ENCODE measurements at regions not wholly inside any gene's neighbourhood (a gene's known extent, or its start where the extent isn't known, plus 50 kb on each side); places are given as distances from the start of the nearest gene placed in this dataset.

GRCh38 chr12:17370621-17371020, 719.4 kb downstream of the RERGL start:
- Histone ChIP-seq H3K27ac (no peak overlapping the region), H3K4me1 (replicated peaks) (no peaks in the 10 kb centered on the region), H3K27me3 (replicated peaks) (no peaks in the 10 kb centered on the region), H3K9me3 (replicated peaks) (no peaks in the 10 kb centered on the region; the same call in 1 of the 2 replicates), H3K4me3 (no peak overlapping the region), H3K36me3 (no peaks in the 10 kb centered on the region)
- DNase-seq (ENCODE audit: low read depth in 1 of 2, low spot score in 2 of 2) = no peak

- H3K9me3 ChIP-seq (replicated peaks) = no peaks in the 10 kb centered on the region; the same call in 1 of the 2 replicates
Measured at GRCh38 chr12:17369556-17369955, 720.4 kb downstream of the RERGL start.

GRCh38 chr12:17361224-17361623, 728.8 kb downstream of the RERGL start:
- H3K27me3 ChIP-seq (replicated peaks) = no peaks in the 10 kb centered on the region
- H3K4me3 ChIP-seq = no peak overlapping the region
- no peak overlapping the region for H3K27ac ChIP-seq
- H3K36me3 ChIP-seq = no peaks in the 10 kb centered on the region
- H3K9me3 ChIP-seq (replicated peaks) = peaks cover 2% of the 10 kb centered on the region; the same call in 1 of the 2 replicates
- no peaks in the 10 kb centered on the region for H3K4me1 ChIP-seq (replicated peaks)
- no peak for DNase-seq (ENCODE audit: low read depth in 1 of 2, low spot score in 2 of 2)

More at GRCh38 chr12:17369556-17369955, 720.4 kb downstream of the RERGL start:
- H3K4me1 ChIP-seq (replicated peaks) = no peaks in the 10 kb centered on the region
- no peak overlapping the region for H3K27ac ChIP-seq
- H3K36me3 ChIP-seq = no peaks in the 10 kb centered on the region
- H3K4me3 ChIP-seq = no peak overlapping the region
- DNase-seq (ENCODE audit: low read depth in 1 of 2, low spot score in 2 of 2) = no peak
- H3K27me3 ChIP-seq (replicated peaks) = no peaks in the 10 kb centered on the region

- no peak for DNase-seq (ENCODE audit: low read depth in 1 of 2, low spot score in 2 of 2)
- Histone ChIP-seq H3K9me3 (replicated peaks) (peaks cover 2% of the 10 kb centered on the region; the same call in 1 of the 2 replicates), H3K36me3 (no peaks in the 10 kb centered on the region), H3K27ac (no peak overlapping the region), H3K4me3 (no peak overlapping the region), H3K4me1 (replicated peaks) (no peaks in the 10 kb centered on the region), H3K27me3 (replicated peaks) (no peaks in the 10 kb centered on the region)
Measured at GRCh38 chr12:17358835-17359234, 731.2 kb downstream of the RERGL start.

GRCh38 chr12:17357396-17357795, 732.6 kb downstream of the RERGL start:
- no peak for DNase-seq (ENCODE audit: low read depth in 1 of 2, low spot score in 2 of 2)
- Histone ChIP-seq H3K27me3 (replicated peaks) (no peaks in the 10 kb centered on the region), H3K4me3 (no peak overlapping the region), H3K4me1 (replicated peaks) (no peaks in the 10 kb centered on the region), H3K27ac (no peak overlapping the region), H3K36me3 (no peaks in the 10 kb centered on the region), H3K9me3 (replicated peaks) (peaks cover 2% of the 10 kb centered on the region; the same call in 1 of the 2 replicates)

- H3K4me1 ChIP-seq (replicated peaks) = no peaks in the 10 kb centered on the region
- H3K4me3 ChIP-seq = no peak overlapping the region
- no peaks in the 10 kb centered on the region for H3K27me3 ChIP-seq (replicated peaks)
- H3K36me3 ChIP-seq = no peaks in the 10 kb centered on the region
- H3K9me3 ChIP-seq (replicated peaks) = no peaks in the 10 kb centered on the region
- no peak for DNase-seq (ENCODE audit: low read depth in 1 of 2, low spot score in 2 of 2)
- H3K27ac ChIP-seq = no peak overlapping the region
Measured at GRCh38 chr12:17352164-17352563, 737.8 kb downstream of the RERGL start.

GRCh38 chr12:17348311-17348710, 741.7 kb downstream of the RERGL start:
- Histone ChIP-seq H3K36me3 (no peaks in the 10 kb centered on the region), H3K27me3 (replicated peaks) (no peaks in the 10 kb centered on the region), H3K9me3 (replicated peaks) (no peaks in the 10 kb centered on the region), H3K27ac (no peak overlapping the region), H3K4me3 (no peak overlapping the region), H3K4me1 (replicated peaks) (no peaks in the 10 kb centered on the region)
- no peak for DNase-seq (ENCODE audit: low read depth in 1 of 2, low spot score in 2 of 2)

GRCh38 chr12:17344649-17345048, 738.7 kb upstream of the LMO3 start:
- Histone ChIP-seq H3K4me3 (no peak overlapping the region), H3K27ac (no peak overlapping the region), H3K27me3 (replicated peaks) (no peaks in the 10 kb centered on the region), H3K9me3 (replicated peaks) (no peaks in the 10 kb centered on the region), H3K36me3 (no peaks in the 10 kb centered on the region), H3K4me1 (replicated peaks) (no peaks in the 10 kb centered on the region)
- DNase-seq (ENCODE audit: low read depth in 1 of 2, low spot score in 2 of 2) = no peak

- no peak for DNase-seq (ENCODE audit: low read depth in 1 of 2, low spot score in 2 of 2)
- no peaks in the 10 kb centered on the region for H3K27me3 ChIP-seq (replicated peaks)
- no peaks in the 10 kb centered on the region for H3K4me1 ChIP-seq (replicated peaks)
- no peak overlapping the region for H3K4me3 ChIP-seq
- H3K9me3 ChIP-seq (replicated peaks) = no peaks in the 10 kb centered on the region
- no peaks in the 10 kb centered on the region for H3K36me3 ChIP-seq
- no peak overlapping the region for H3K27ac ChIP-seq
Measured at GRCh38 chr12:17342381-17342961, 736.5 kb upstream of the LMO3 start.

GRCh38 chr12:17335487-17335886, 729.5 kb upstream of the LMO3 start:
- no peaks in the 10 kb centered on the region for H3K36me3 ChIP-seq
- no peak overlapping the region for H3K27ac ChIP-seq
- H3K4me3 ChIP-seq = no peak overlapping the region
- no peak for DNase-seq (ENCODE audit: low read depth in 1 of 2, low spot score in 2 of 2)
- H3K9me3 ChIP-seq (replicated peaks) = no peaks in the 10 kb centered on the region
- no peaks in the 10 kb centered on the region for H3K27me3 ChIP-seq (replicated peaks)
- H3K4me1 ChIP-seq (replicated peaks) = no peaks in the 10 kb centered on the region

- no peaks in the 10 kb centered on the region for H3K27me3 ChIP-seq (replicated peaks)
- H3K27ac ChIP-seq = no peak overlapping the region
- no peaks in the 10 kb centered on the region for H3K9me3 ChIP-seq (replicated peaks)
- H3K4me1 ChIP-seq (replicated peaks) = no peaks in the 10 kb centered on the region
- no peak overlapping the region for H3K4me3 ChIP-seq
- no peaks in the 10 kb centered on the region for H3K36me3 ChIP-seq
- no peak for DNase-seq (ENCODE audit: low read depth in 1 of 2, low spot score in 2 of 2)
Measured at GRCh38 chr12:17334784-17335183, 728.8 kb upstream of the LMO3 start.

GRCh38 chr12:17333287-17333686, 727.3 kb upstream of the LMO3 start:
- no peak for DNase-seq (ENCODE audit: low read depth in 1 of 2, low spot score in 2 of 2)
- no peaks in the 10 kb centered on the region for H3K27me3 ChIP-seq (replicated peaks)
- no peak overlapping the region for H3K27ac ChIP-seq
- H3K36me3 ChIP-seq = no peaks in the 10 kb centered on the region
- no peak overlapping the region for H3K4me3 ChIP-seq
- no peaks in the 10 kb centered on the region for H3K9me3 ChIP-seq (replicated peaks)
- H3K4me1 ChIP-seq (replicated peaks) = no peaks in the 10 kb centered on the region

GRCh38 chr12:17326649-17327048, 720.7 kb upstream of the LMO3 start:
- Histone ChIP-seq H3K27ac (no peak overlapping the region), H3K4me1 (replicated peaks) (no peaks in the 10 kb centered on the region), H3K4me3 (no peak overlapping the region), H3K27me3 (replicated peaks) (no peaks in the 10 kb centered on the region), H3K9me3 (replicated peaks) (peaks cover 5% of the 10 kb centered on the region; the same call in 1 of the 2 replicates), H3K36me3 (no peaks in the 10 kb centered on the region)
- DNase-seq (ENCODE audit: low read depth in 1 of 2, low spot score in 2 of 2) = no peak

GRCh38 chr12:17322090-17322489, 716.1 kb upstream of the LMO3 start:
- no peak overlapping the region for H3K4me3 ChIP-seq
- peaks cover 5% of the 10 kb centered on the region; the same call in 1 of the 2 replicates for H3K9me3 ChIP-seq (replicated peaks)
- no peak for DNase-seq (ENCODE audit: low read depth in 1 of 2, low spot score in 2 of 2)
- no peaks in the 10 kb centered on the region for H3K27me3 ChIP-seq (replicated peaks)
- no peak overlapping the region for H3K27ac ChIP-seq
- H3K36me3 ChIP-seq = no peaks in the 10 kb centered on the region
- no peaks in the 10 kb centered on the region for H3K4me1 ChIP-seq (replicated peaks)

Measured in SJSA1 (cell line).